MM.1S (cell line): ENCODE measurements at regions not wholly inside any gene's neighbourhood (a gene's known extent, or its start where the extent isn't known, plus 50 kb on each side); places are given as distances from the start of the nearest gene placed in this dataset.

Experiments
- EZH2 ChIP-seq: fragments of 300-600 bp; sonication (generic); optimal IDR thresholded peaks from 2 replicates; pipeline ENCODE3; 2017; ENCODE audit warnings: low read depth, mild to moderate bottlenecking, antibody characterized with exemption, low read length, mixed read lengths
- TF ChIP-seq, protein P1 (sequence below): fragments of 300-600 bp; sonication (generic); IDR thresholded peaks from 2 replicates; pipeline ENCODE4 v1.5.1; 2016; ENCODE audit warnings: antibody characterized with exemption, low read length, mixed read lengths

DNA sequence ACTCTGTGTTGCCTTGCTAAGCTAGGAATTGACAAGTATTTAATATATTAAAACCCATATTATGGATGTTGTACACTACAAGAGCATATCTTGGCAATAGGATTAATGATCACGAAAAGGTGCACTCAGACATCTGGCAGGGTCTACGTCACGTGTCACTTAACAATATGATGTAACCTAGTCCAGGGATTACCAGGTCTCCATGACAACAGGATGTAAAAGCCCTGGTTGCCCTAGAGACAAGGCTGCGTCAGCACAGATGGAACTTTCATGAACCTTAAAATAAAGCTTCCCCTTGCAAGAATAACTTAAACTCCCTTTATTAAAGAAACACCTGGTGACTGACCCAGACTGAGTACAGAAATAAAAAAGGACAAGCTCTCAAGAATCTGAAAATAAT is 717.8 kb downstream of the CDH18 start:
- TF ChIP-seq, protein P1, sequence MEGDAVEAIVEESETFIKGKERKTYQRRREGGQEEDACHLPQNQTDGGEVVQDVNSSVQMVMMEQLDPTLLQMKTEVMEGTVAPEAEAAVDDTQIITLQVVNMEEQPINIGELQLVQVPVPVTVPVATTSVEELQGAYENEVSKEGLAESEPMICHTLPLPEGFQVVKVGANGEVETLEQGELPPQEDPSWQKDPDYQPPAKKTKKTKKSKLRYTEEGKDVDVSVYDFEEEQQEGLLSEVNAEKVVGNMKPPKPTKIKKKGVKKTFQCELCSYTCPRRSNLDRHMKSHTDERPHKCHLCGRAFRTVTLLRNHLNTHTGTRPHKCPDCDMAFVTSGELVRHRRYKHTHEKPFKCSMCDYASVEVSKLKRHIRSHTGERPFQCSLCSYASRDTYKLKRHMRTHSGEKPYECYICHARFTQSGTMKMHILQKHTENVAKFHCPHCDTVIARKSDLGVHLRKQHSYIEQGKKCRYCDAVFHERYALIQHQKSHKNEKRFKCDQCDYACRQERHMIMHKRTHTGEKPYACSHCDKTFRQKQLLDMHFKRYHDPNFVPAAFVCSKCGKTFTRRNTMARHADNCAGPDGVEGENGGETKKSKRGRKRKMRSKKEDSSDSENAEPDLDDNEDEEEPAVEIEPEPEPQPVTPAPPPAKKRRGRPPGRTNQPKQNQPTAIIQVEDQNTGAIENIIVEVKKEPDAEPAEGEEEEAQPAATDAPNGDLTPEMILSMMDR, result no peak
- no peak for TF ChIP-seq EZH2
